Thyroid gland (tissue), 4 donors: ENCODE measurements at regions not wholly inside any gene's neighbourhood (a gene's known extent, or its start where the extent isn't known, plus 50 kb on each side); places are given as distances from the start of the nearest gene placed in this dataset.

ENCODE experiments used
- DNase-seq, 2 donors: peaks; one replicate each; pipeline ENCODE4 v3.0.0-alpha.2; 2019
- H3K27ac ChIP-seq, 3 donors: fragments of 200-600 bp; sonication (generic); 1 replicate in 2 of 3; 2 replicates in 1 of 3; pipeline ENCODE4 v1.5.1; 2016 to 2019; ENCODE audit warnings: mild to moderate bottlenecking in 1 of 3, moderate library complexity in 1 of 3
- H3K27me3 ChIP-seq: fragments of 200-600 bp; sonication (generic); one replicate; pipeline ENCODE4 v1.5.1; 2019
- H3K36me3 ChIP-seq, 2 donors: fragments of 200-600 bp; sonication (generic); one replicate each; pipeline ENCODE4 v1.5.1; 2016 to 2019
- H3K4me1 ChIP-seq, 2 donors: fragments of 200-600 bp; sonication (generic); one replicate each; pipeline ENCODE4 v1.5.1; 2017 to 2019
- H3K4me3 ChIP-seq, 3 donors: fragments of 200-600 bp; sonication (generic); replicated peaks in 1 of 3; 1 replicate in 2 of 3; 2 replicates in 1 of 3; pipeline ENCODE4 v1.5.1; 2016; ENCODE audit warnings: mild to moderate bottlenecking in 1 of 3
- H3K9me3 ChIP-seq: fragments of 200-600 bp; sonication (generic); one replicate; pipeline ENCODE4 v1.5.1; 2017
- CTCF ChIP-seq, 6 experiments: fragments of 200-600 bp in 3 of 6; fragments of 450-650 bp in 3 of 6; sonication (generic) in 3 of 6; IDR thresholded peaks; one replicate each; pipeline ENCODE4 v1.5.1; 2016 to 2019; ENCODE audit warnings: antibody characterized with exemption in 6 of 6, mild to moderate bottlenecking in 2 of 6, inconsistent platforms in 1 of 6, moderate library complexity in 1 of 6
- POLR2A ChIP-seq, 2 donors: fragments of 450-650 bp; IDR thresholded peaks; one replicate each; pipeline ENCODE4 v1.6.1; 2017; ENCODE audit warnings: antibody characterized with exemption in 2 of 2, mild to moderate bottlenecking in 2 of 2, moderate library complexity in 1 of 2
- WGBS, 2 donors: methylation state at CpG; one replicate each; pipeline ENCODE4 v1.1.5; 2017; 5-methylcytosine and 5-hydroxymethylcytosine counted together
- intact Hi-C: fragments of 100-400 bp; cut with DNase I; formaldehyde crosslinking; loops from one replicate; pipeline ENCODE4 v1.15.1; 2023

- Histone ChIP-seq H3K27me3 (no peaks in the 10 kb centered on the region), H3K4me3 (no peak overlapping the region), H3K27ac (no peak overlapping the region), H3K9me3 (no peaks in the 10 kb centered on the region), H3K36me3 (no peaks in the 10 kb centered on the region), H3K4me1 (no peaks in the 10 kb centered on the region)
- TF ChIP-seq POLR2A (IDR thresholded peaks at IDR 0.05) (no peak), CTCF (IDR thresholded peaks at IDR 0.05) (no peak)
- no peak for DNase-seq
- intact Hi-C loops: no loop called here
- 80 to 83% methylated on average over 1 of the region's 1 CpG for WGBS, 2 donors
Observed at GRCh38 chr3:18669374-18669773, 244.2 kb upstream of the SATB1 start.

- no peak for TF ChIP-seq CTCF (IDR thresholded peaks at IDR 0.05)
- no peak for TF ChIP-seq POLR2A (IDR thresholded peaks at IDR 0.05)
- WGBS, 2 donors: 57 to 70% methylated on average over 4 of the region's 4 CpGs
- Histone ChIP-seq H3K4me3 (no peak overlapping the region), H3K9me3 (no peaks in the 10 kb centered on the region), H3K27ac (no peak overlapping the region), H3K27me3 (no peaks in the 10 kb centered on the region), H3K4me1 (no peaks in the 10 kb centered on the region), H3K36me3 (no peaks in the 10 kb centered on the region)
- intact Hi-C loops: no loop called here
- no peak for DNase-seq
Observed at GRCh38 chr3:18667552-18667951, 242.4 kb upstream of the SATB1 start.

GRCh38 chr3:18666655-18667054 is 241.5 kb upstream of the SATB1 start:
- intact Hi-C loops: no loop called here
- 65 to 66% methylated on average over 2 of the region's 2 CpGs for WGBS, 2 donors
- Histone ChIP-seq H3K4me1 (no peaks in the 10 kb centered on the region), H3K27me3 (no peaks in the 10 kb centered on the region), H3K9me3 (no peaks in the 10 kb centered on the region), H3K4me3 (no peak overlapping the region), H3K36me3 (no peaks in the 10 kb centered on the region), H3K27ac (no peak overlapping the region)
- no peak for DNase-seq
- TF ChIP-seq CTCF (IDR thresholded peaks at IDR 0.05): no peak

GRCh38 chr3:18660059-18660458 is 234.9 kb upstream of the SATB1 start:
- H3K4me3 ChIP-seq: no peak overlapping the region
- H3K27ac ChIP-seq: no peak overlapping the region
- intact Hi-C loops: no loop called here
- no peaks in the 10 kb centered on the region for H3K36me3 ChIP-seq
- TF ChIP-seq POLR2A (IDR thresholded peaks at IDR 0.05) (no peak), CTCF (IDR thresholded peaks at IDR 0.05) (no peak)
- H3K9me3 ChIP-seq: no peaks in the 10 kb centered on the region
- no peaks in the 10 kb centered on the region for H3K27me3 ChIP-seq
- DNase-seq: no peak
- no peaks in the 10 kb centered on the region for H3K4me1 ChIP-seq

- Histone ChIP-seq H3K27me3 (no peaks in the 10 kb centered on the region), H3K36me3 (no peaks in the 10 kb centered on the region), H3K4me1 (no peaks in the 10 kb centered on the region), H3K4me3 (no peak overlapping the region), H3K27ac (no peak overlapping the region), H3K9me3 (no peaks in the 10 kb centered on the region)
- intact Hi-C loops: no loop called here
- TF ChIP-seq CTCF (IDR thresholded peaks at IDR 0.05) (no peak), POLR2A (IDR thresholded peaks at IDR 0.05) (no peak)
- no peak for DNase-seq
- 64 to 65% methylated on average over 6 of the region's 6 CpGs for WGBS, 2 donors
Observed at GRCh38 chr3:18657858-18658820, 233.0 kb upstream of the SATB1 start.
